Spleen (tissue), 11 donors: ENCODE measurements at regions not wholly inside any gene's neighbourhood (a gene's known extent, or its start where the extent isn't known, plus 50 kb on each side); places are given as distances from the start of the nearest gene placed in this dataset.

ENCODE experiments used
- DNase-seq: peaks from one replicate; pipeline ENCODE4 v3.0.0-alpha.2; 2020
- H3K27ac ChIP-seq, 8 donors: fragments of 200-600 bp; sonication (generic) in 7 of 8; 1 replicate in 4 of 8; 2 replicates in 4 of 8; pipeline versions ENCODE4 v1.5.0 to v1.8.0; 2016 to 2021; ENCODE audit warnings: inconsistent platforms in 4 of 8, mild to moderate bottlenecking in 4 of 8, moderate library complexity in 1 of 8
- H3K27me3 ChIP-seq, 7 donors: fragments of 200-600 bp; sonication (generic) in 6 of 7; replicated peaks in 1 of 7; 1 replicate in 4 of 7; 2 replicates in 3 of 7; pipeline versions ENCODE4 v1.5.0 to v1.8.0; 2016 to 2021; ENCODE audit warnings: inconsistent platforms in 3 of 7, mild to moderate bottlenecking in 1 of 7
- H3K36me3 ChIP-seq, 6 donors: fragments of 200-600 bp; sonication (generic) in 5 of 6; 1 replicate in 4 of 6; 2 replicates in 2 of 6; pipeline versions ENCODE4 v1.5.0 to v1.8.0; 2016 to 2021; ENCODE audit warnings: inconsistent platforms in 2 of 6
- H3K4me1 ChIP-seq, 6 donors: fragments of 200-600 bp; sonication (generic) in 5 of 6; 1 replicate in 3 of 6; 2 replicates in 3 of 6; pipeline versions ENCODE4 v1.5.0 to v1.8.0; 2016 to 2021; ENCODE audit warnings: inconsistent platforms in 3 of 6
- H3K4me3 ChIP-seq, 8 donors: fragments of 200-600 bp; sonication (generic) in 7 of 8; 1 replicate in 4 of 8; 2 replicates in 4 of 8; pipeline versions ENCODE4 v1.5.0 to v1.8.0; 2016 to 2021; ENCODE audit warnings: inconsistent platforms in 4 of 8, mild to moderate bottlenecking in 4 of 8, moderate library complexity in 2 of 8
- H3K9me3 ChIP-seq, 8 donors: fragments of 200-600 bp; sonication (generic) in 7 of 8; 1 replicate in 4 of 8; 2 replicates in 4 of 8; pipeline versions ENCODE4 v1.5.0 to v1.8.0; 2016 to 2021; ENCODE audit warnings: inconsistent platforms in 4 of 8
- POLR2A ChIP-seq, 3 donors: fragments of 450-650 bp; IDR thresholded peaks; one replicate each; pipeline ENCODE4 v1.5.1; 2017; ENCODE audit warnings: antibody characterized with exemption in 3 of 3, mild to moderate bottlenecking in 1 of 3
- POLR2AphosphoS5 ChIP-seq, 3 donors: sonication (generic); formaldehyde crosslinking; IDR thresholded peaks; one replicate each; pipeline ENCODE4 v1.5.1; 2017; ENCODE audit warnings: antibody characterized with exemption in 3 of 3
- WGBS, 5 donors: extraction: QIAGEN DNeasy Blood & Tissue Kit in 3 of 5; methylation state at CpG; one replicate each; pipeline versions ENCODE4 v1.1.5 to v1.1.7; 2013 to 2018; 5-methylcytosine and 5-hydroxymethylcytosine counted together
- intact Hi-C: fragments of 100-400 bp; cut with DNase I; formaldehyde crosslinking; loops from one replicate; pipeline ENCODE4 v1.15.0; 2023; ENCODE audit warnings: low total_unique reads
- TF ChIP-seq, protein P1 (sequence below), 11 experiments: fragments of 200-600 bp in 7 of 11; fragments of 450-650 bp in 4 of 11; sonication (generic) in 4 of 11; IDR thresholded peaks in 8 of 11; conservative IDR thresholded peaks in 3 of 11; 1 replicate in 7 of 11; 2 replicates in 4 of 11; pipeline versions ENCODE4 v1.4.0 to v1.8.0; 2016 to 2021; ENCODE audit warnings: antibody characterized with exemption in 11 of 11, inconsistent platforms in 4 of 11, mild to moderate bottlenecking in 1 of 11
- donor health status: healthy with polysubstance abuse.
- donor health status: DM: no; HTN: no; CAD: no; lungs with moderate emphysema.
- donor health status: DM: no; HTN: no; CAD: no.
- donor health status: Bipolar disorder and iron deficiency.
- donor health status: healthy.
- donor health status: DM: no; HTN: no; CAD: no.
- donor health status: DM: yes; HTN: yes; CAD: no.

DNA sequence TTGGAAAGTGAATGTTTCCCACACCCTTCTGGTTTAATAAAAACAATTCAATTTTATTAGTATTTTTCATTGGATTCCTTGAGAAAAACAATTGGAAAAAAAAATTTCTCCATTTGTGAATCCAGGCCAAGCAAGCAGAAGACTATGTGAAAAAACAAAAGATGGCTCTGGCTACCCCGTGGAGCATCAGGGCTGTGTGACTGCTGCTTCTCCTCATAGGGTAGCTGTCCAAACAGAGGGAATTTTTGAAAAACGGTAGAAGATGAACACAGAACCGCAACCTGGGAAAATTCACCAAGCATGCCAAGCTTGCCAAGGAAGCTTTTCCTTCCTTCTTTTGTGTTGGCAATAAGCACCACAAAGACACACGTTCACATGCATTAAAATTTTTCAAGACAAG, 71.3 kb upstream of the ACVR2A start:
- TF ChIP-seq, protein P1, sequence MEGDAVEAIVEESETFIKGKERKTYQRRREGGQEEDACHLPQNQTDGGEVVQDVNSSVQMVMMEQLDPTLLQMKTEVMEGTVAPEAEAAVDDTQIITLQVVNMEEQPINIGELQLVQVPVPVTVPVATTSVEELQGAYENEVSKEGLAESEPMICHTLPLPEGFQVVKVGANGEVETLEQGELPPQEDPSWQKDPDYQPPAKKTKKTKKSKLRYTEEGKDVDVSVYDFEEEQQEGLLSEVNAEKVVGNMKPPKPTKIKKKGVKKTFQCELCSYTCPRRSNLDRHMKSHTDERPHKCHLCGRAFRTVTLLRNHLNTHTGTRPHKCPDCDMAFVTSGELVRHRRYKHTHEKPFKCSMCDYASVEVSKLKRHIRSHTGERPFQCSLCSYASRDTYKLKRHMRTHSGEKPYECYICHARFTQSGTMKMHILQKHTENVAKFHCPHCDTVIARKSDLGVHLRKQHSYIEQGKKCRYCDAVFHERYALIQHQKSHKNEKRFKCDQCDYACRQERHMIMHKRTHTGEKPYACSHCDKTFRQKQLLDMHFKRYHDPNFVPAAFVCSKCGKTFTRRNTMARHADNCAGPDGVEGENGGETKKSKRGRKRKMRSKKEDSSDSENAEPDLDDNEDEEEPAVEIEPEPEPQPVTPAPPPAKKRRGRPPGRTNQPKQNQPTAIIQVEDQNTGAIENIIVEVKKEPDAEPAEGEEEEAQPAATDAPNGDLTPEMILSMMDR (IDR thresholded peaks at IDR 0.05 in 8 of 11, conservative IDR thresholded peaks at IDR 0.05 in 3 of 11): no peak
- TF ChIP-seq POLR2A (IDR thresholded peaks at IDR 0.05) (no peak), POLR2AphosphoS5 (IDR thresholded peaks at IDR 0.05) (no peak)
- Histone ChIP-seq H3K9me3 (no peaks in the 10 kb centered on the region), H3K36me3 (no peaks in the 10 kb centered on the region), H3K4me3 (no peak overlapping the region), H3K4me1 (no peaks in the 10 kb centered on the region), H3K27ac (no peak overlapping the region), H3K27me3 (no peaks in the 10 kb centered on the region)
- 62 to 72% (median 65%) methylated on average over 4 of the region's 4 CpGs for WGBS, 5 donors
- intact Hi-C loops: no loop called here
- DNase-seq: no peak

DNA sequence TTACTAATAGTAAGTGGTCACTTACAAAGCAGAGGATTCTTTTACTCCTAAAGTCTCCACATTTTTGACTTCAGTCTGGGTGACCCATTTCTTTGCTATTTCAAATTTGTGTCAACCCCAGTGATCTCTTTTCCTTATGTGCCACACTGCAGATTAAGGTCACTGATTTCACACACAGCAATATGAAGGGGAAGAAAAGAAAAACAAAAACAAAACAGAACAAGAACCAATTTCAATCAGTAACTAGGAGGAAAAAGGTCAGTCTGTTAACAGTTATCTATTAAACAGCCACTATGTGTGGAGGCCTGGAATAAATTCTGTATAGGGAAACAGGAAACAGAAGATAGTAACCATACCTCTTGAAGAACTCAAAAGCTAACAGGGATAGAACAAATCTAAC, 72.0 kb upstream of the ACVR2A start:
- no peak overlapping the region for H3K27ac ChIP-seq
- H3K4me3 ChIP-seq: no peak overlapping the region
- H3K9me3 ChIP-seq: no peaks in the 10 kb centered on the region
- no peaks in the 10 kb centered on the region for H3K27me3 ChIP-seq
- no peak for DNase-seq
- TF ChIP-seq, protein P1 (IDR thresholded peaks at IDR 0.05 in 8 of 11, conservative IDR thresholded peaks at IDR 0.05 in 3 of 11): no peak
- TF ChIP-seq POLR2AphosphoS5 (IDR thresholded peaks at IDR 0.05) (no peak), POLR2A (IDR thresholded peaks at IDR 0.05) (no peak)
- H3K4me1 ChIP-seq: no peaks in the 10 kb centered on the region
- no peaks in the 10 kb centered on the region for H3K36me3 ChIP-seq
- intact Hi-C loops: no loop called here

DNA sequence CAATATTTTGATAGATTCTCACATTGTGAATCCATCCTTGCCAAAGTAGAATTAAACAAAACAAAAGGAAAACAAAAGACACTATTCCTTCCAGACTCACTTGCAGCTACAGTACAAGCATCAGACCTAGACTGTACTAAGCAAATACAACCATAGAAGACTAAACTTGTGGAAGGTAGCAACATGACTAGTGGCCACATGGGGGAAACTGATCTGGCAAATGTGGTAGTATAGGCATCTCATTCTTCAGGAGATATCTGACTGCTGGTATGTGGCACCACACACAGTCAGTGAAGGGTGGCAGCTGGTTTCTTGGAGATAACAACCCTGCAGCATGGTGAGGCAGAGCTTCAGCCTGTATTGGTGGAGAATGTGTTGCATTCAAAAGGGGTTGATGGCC, 81.0 kb upstream of the ACVR2A start:
- Histone ChIP-seq H3K27me3 (no peaks in the 10 kb centered on the region), H3K27ac (no peak overlapping the region), H3K36me3 (no peaks in the 10 kb centered on the region), H3K4me3 (no peak overlapping the region), H3K4me1 (no peaks in the 10 kb centered on the region), H3K9me3 (peaks cover 0 to 15% (median 8%) of the 10 kb centered on the region in 8 donors)
- intact Hi-C loops: no loop called here
- no peak for DNase-seq
- TF ChIP-seq POLR2AphosphoS5 (IDR thresholded peaks at IDR 0.05): no peak
- no peak for TF ChIP-seq POLR2A (IDR thresholded peaks at IDR 0.05)
- TF ChIP-seq, protein P1 (IDR thresholded peaks at IDR 0.05 in 8 of 11, conservative IDR thresholded peaks at IDR 0.05 in 3 of 11): no peak

DNA sequence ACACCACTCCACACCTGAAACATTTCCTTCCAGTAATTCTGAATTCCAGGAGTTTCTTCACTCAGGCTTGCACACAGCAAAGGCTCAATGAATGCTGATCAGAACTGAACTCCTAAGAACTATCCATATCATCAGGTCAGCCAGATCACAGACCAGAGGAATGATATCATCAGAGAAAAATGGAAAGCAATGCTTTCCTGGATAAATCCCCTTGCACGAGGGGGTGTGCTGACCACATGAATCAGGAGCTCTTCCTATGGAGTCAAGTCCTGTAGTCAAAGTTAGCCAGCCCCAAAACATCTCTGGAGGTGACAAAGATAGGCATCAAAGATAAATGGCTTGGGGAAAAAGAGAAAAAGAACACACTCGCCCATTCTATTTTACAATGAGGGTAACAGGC, 83.8 kb upstream of the ACVR2A start:
- no peak for DNase-seq
- TF ChIP-seq, protein P1 (IDR thresholded peaks at IDR 0.05 in 8 of 11, conservative IDR thresholded peaks at IDR 0.05 in 3 of 11): no peak
- TF ChIP-seq POLR2AphosphoS5 (IDR thresholded peaks at IDR 0.05): no peak
- TF ChIP-seq POLR2A (IDR thresholded peaks at IDR 0.05): no peak
- Histone ChIP-seq H3K9me3 (peaks cover 0 to 2% (median 0%) of the 10 kb centered on the region in 8 donors), H3K27me3 (no peaks in the 10 kb centered on the region), H3K27ac (no peak overlapping the region), H3K36me3 (no peaks in the 10 kb centered on the region), H3K4me1 (no peaks in the 10 kb centered on the region), H3K4me3 (no peak overlapping the region)
- 50 to 78% (median 67%) methylated on average over 2 of the region's 2 CpGs for WGBS, 5 donors
- intact Hi-C loops: no loop called here
